Suppressor macrophage treated with lipopolysaccharide for 1 hour (primary cell): ENCODE measurements at regions not wholly inside any gene's neighbourhood (a gene's known extent, or its start where the extent isn't known, plus 50 kb on each side); places are given as distances from the start of the nearest gene placed in this dataset.

ENCODE experiments used
- DNase-seq, 3 donors: peaks; one replicate each; pipeline ENCODE4 v3.0.0-alpha.2; 2020 to 2022

DNA sequence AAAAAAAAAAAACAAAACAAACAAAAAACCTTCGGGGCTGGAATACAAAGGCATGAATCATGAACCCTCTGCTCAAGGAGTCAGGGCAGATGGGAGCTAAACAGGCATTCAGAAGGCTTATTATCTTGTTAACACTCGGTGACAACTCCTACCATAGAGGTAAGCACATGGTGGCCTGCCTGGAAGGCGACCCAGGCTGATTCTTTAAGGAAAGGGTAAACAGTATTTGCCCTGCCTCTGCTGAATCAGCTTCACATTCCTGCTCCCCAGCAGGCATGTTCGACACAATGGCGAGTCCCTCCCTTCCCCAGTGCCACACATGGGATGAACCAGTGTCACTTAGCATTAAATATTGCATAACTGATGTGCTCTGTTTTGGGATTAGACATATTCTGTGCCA, 191.9 kb downstream of the ARL4C start:
- no peak for DNase-seq

GRCh38 chr2:234302664-234302991, 194.3 kb downstream of the ARL4C start:
- DNase-seq, result no peak

GRCh38 chr2:234300932-234301823, 195.7 kb downstream of the ARL4C start:
- no peak for DNase-seq

GRCh38 chr2:234300391-234300925, 196.4 kb downstream of the ARL4C start:
- no peak for DNase-seq

- no peak for DNase-seq
Measured at GRCh38 chr2:234298918-234299317, 198.0 kb downstream of the ARL4C start.

- no peak for DNase-seq
Measured at GRCh38 chr2:234296991-234297390, 199.9 kb downstream of the ARL4C start.

DNA sequence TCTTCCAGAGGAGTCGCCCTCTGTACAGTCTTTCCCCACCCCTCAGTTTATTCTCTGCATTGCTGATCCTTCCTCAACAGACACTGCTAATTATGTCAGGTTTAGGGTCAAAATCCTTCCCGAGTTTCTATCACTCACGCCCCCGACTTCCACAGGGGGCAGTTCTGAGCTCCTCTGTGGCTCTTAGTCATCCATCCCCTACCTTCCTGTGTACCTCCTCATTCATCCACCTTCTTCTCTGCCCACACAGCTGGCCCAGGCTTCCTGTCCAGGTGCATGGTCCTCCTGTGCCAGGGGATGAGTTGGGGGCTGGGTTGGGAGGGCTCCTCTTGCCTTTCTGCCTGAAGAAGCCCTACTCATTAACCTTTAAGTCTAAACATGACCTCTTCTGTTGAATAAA, 202.9 kb downstream of the ARL4C start:
- no peak for DNase-seq

DNA sequence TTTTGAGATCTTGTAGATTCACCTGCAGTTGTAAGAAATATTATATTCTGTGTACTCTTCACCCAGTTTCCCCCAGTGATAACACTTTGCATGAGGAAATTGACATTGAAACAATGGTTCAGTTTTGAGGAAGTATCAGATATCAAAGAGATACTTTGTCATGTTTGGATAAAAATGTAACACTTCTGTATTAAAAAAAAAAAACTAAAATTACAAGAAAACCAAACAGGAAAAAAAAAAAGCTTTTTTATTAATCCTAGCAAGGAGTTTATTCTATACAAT, 204.0 kb downstream of the ARL4C start:
- DNase-seq, result no peak

DNA sequence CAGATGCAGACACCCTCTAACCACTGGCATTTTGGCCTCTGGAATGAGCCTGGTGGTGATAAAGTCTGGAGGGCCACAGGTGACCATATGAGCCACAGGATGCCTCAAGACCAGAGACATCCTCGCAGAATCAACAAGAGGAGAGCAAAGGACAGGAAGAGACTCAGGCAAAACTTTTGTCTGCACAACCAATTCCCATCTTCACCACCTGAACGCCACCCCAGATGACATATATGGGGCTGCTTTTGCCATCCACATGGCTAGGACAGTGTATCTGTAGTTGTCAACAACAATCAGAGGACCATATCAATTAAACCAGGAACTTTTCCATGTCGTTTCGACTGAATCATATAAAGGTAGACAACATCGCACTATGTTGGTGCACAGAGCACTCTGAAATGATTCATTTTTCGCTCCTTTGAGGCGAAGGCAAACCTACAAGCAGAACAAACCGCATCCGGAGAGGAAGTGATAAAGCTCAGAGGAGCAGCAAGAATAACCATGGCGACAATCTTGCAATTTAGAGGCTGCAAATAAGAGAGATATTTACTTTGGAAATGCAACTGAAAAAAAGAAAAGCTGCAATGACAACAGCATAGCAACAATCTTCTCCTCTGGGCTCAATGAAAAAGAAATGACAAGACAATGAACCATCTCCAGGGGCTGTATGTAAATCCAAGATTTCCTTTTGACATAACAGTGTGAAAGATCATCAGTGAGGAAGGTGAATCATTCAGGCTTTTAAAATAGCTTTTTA, 204.5 kb downstream of the ARL4C start:
- peak; percentile 30 to 39 (median 35) for DNase-seq

DNA sequence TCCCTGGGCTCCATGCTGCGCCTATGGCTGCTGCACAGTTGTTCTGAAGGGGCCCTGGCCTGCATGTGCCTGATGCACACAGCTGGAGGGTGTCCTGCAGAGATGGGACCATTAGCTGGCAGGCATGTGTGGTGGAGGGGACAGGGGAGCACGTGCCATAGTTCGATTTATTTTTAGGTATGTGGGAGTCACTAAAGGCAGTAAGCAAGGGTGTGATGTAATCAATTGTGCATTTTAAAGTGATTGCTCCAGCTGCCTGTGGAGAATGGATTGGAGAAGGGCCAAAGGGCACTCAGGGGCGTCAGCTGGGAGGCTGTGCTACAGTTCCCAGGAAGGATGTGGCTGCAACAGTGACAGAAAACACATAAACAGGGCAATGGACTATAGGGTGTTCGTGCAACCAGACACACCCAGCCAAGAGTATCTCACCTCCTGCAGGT, 205.1 kb downstream of the ARL4C start:
- peak; percentile 30 to 48 (median 47) for DNase-seq

DNA sequence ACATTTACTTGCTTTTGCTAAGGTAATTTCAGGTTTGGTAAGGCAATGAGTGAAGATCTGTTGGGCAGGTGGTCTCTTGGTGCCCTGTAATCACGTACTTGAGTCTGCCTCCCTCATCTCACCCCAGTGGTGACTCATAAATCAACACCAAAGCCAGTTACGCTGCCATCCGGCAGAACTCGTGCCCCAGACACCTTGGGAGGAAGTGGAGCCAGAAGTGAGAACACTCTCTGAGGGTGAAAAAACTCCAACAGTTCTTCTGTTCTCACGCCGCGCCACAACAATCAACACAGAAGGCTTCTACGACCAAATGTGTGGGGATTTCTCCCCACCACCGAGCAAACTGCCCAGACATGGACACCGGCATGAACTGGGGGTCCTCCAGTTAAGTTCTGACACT, 206.2 kb downstream of the ARL4C start:
- peak; percentile 65 to 75 (median 71) for DNase-seq

GRCh38 chr2:234289834-234290590, 206.9 kb downstream of the ARL4C start:
- peak; percentile 69 to 80 (median 76) for DNase-seq

DNA sequence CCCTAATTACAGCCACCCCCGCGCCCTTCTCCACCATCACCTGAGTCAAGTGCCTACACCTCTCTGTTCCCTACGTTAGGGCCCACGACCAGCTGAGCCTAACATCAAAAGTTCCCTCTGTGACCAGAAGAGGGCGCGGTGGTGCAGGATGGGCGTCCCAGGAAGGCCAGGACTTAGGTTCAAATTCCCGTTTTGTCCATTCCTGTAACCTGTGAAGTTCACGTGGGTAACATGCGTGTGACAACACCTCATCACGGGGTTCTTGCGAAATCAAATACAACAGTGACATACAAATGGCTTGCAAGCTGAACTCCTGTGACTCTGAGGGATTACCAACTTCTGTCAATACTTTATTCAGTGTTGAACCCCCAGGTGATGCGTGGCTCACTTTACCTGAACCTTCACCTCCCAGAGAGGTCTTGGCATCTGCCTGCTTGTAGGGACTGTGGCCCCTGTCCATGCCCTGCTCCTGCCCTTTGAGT, 207.9 kb downstream of the ARL4C start:
- peak; percentile 63 to 78 (median 77) for DNase-seq

DNA sequence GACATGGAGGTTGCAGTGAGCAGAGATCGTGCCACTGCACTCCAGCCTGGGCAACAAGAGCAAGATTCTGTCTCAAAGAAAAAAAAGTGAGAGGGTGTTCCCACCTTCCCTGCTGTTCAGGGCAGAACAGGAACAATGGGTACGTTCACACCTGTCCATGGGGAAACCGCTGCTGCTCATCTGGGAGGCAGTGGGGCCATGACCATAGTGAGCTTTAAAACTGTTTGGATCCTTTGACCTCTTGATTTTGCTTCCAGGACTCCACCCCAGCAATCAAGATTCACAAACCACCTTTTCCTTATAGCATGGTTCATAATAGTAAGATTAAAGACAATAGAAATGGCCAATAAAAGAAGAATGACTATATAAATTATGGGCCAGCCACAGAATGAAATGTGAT, 209.2 kb downstream of the ARL4C start:
- DNase-seq, result no peak

DNA sequence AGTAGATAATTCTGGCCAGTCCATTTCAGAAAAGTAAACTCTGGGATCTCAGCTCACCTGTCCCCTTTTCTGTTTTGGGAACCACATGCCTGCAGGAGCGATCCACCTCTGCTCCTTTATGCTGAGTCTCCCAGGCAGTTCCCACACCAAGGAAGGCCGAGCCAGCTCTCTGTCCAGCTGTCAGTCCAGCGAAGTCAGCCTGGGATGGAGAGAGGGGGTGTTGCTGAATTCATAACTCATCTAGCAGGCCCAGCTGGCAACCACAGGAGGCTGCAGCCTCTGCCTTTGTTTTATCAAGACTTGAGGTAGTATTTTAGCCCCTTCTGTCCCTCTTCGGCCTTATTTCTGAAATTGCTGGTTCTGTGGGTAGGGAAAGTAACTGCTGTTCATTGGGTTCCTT, 209.9 kb downstream of the ARL4C start:
- no peak for DNase-seq

DNA sequence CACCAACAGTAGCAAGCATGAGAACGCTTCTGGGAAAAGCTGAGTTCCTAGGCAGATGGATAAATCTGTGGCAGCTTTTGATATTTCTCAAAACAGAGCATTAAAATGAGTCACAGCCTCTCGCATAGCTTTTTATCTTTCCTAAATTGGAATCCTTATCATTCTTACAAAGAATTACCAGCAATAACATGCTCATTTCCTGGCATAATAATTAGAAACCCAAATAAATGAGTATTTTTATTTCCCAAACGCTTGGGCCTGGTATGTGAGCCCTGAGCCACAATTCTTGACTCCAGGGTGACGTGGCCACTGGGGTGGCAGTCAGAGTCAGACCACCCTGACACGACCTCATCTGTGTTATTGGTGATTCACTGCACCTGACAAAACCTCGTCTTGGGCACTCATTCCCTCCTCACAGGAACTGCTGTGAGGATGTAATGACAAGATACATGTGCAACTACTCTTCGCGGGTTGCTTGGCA, 210.7 kb downstream of the ARL4C start:
- DNase-seq, result no peak

DNA sequence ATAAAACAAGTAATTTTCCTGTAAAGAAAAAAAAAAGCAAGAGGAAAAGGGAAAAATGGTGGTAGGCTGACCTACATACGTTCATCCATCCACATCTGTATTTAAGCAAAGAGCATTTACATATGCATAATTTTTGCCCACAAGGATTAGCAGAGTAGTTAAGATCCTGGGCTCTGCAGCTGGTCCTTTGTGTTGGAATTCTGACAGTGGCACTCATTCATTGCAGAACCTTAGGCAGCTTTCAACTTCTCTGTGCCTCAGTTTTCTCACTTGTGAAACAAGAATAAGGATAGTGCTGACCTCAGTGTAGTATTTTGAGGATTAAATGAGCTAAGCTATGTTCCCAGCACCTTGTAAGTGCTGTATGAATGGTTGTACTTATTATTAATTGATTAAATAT, 211.3 kb downstream of the ARL4C start:
- no peak for DNase-seq

DNA sequence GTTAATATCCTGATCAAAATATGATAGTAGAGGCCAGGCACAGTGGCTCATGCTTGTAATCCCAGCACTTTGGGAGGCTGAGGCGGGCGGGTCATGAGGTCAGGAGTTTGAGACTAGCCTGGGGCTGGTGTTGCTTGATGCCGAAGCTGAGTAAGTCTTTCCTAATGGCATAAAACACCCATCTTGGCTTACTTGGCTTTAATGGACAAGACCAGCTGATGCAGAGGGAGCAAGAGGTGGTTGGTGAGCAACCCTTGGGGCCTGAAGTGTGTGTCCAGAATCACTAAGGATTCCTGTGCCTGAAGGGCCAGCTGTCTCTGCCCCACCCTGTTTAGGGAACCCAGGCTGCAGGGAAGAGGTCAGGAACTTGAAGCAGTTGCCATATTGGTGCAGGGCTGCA, 217.2 kb downstream of the ARL4C start:
- DNase-seq, result no peak

DNA sequence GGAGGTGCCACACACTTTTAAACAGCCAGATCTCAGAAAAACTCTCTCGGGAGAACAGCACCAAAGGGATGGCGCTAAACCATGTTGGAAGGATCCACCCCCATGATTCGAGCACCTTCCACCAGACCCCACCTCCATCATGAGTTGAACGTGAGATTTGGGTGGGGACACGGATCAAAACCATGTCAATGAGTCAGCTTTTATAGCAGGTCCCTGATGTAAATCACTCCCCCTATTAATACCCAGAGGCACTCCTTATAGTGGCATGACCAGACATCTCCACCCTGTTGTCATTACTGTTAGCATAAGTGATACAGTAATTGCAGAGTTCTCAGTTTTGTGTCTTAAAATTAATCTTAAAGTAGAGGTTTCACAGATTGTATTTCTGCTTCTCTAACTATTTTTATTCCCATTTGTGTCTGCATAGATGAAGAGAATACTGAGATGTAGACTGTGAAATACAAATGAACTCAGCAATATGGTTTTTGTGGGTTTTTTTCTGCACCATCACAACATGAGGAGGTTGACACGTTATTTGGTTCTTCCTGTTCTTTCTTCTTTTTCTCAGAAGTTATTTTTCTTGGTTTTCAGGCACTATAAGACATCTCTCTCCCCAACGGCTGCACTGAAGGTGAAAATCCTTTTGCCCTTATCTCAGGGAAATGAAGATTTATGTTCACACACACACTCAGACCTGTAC, 218.2 kb downstream of the ARL4C start:
- DNase-seq, result no peak

GRCh38 chr2:234275515-234275914, 221.4 kb downstream of the ARL4C start:
- no peak for DNase-seq

- no peak for DNase-seq
Measured at GRCh38 chr2:234273887-234274584, 222.8 kb downstream of the ARL4C start.
